ENCODE measurements at regions not wholly inside any gene's neighbourhood (a gene's known extent, or its start where the extent isn't known, plus 50 kb on each side); places are given as distances from the start of the nearest gene placed in this dataset.
"Not testable (repeated sequence)": the region's sequence is repeated elsewhere in the genome, so short reads cannot be mapped to it uniquely, and the experiment has no call there.

- H3K36me3 Mint-ChIP-seq: peaks cover 19% of the 10 kb centered on the region
- Histone ChIP-seq H3K27me3 (ENCODE audit: control insufficient read depth, insufficient read depth, low read length) (no peaks in the 10 kb centered on the region), H3K9me3 (ENCODE audit: control insufficient read depth in 2 of 2, low read length in 2 of 2) (peaks cover 3 to 9% of the 10 kb centered on the region in 2 experiments), H3K4me3 (ENCODE audit: low read depth, low read length) (peak overlapping the region; percentile 35), H3K27ac (ENCODE audit: insufficient read depth, low read length, poor library complexity, severe bottlenecking) (no peak overlapping the region), H3K4me1 (ENCODE audit: control insufficient read depth, insufficient read depth, low read length, poor library complexity, severe bottlenecking) (peaks cover 25% of the 10 kb centered on the region), H3K36me3 (ENCODE audit: control insufficient read depth, insufficient read depth, low read length) (no peaks in the 10 kb centered on the region)
- no peak for DNase-seq
- peak overlapping the region; percentile 21 to 62 (median 42) for H3K4me3 Mint-ChIP-seq
- peaks cover 0 to 18% (median 8%) of the 10 kb centered on the region in 7 donors for H3K9me3 Mint-ChIP-seq
- no peak for ATAC-seq (ENCODE audit: low read depth in 2 of 2)
- peak overlapping the region in 2 of 3 donors; percentile 27 to 55 for H3K27ac Mint-ChIP-seq
- H3K4me1 Mint-ChIP-seq: peaks cover 29 to 71% (median 65%) of the 10 kb centered on the region in 4 donors
- H3K27me3 Mint-ChIP-seq: no peaks in the 10 kb centered on the region
Observed at GRCh38 chr6:144666781-144667180, 381.6 kb downstream of the UTRN start.

GRCh38 chr6:144667532-144668503, 382.7 kb downstream of the UTRN start:
- ATAC-seq (ENCODE audit: low read depth in 2 of 2): no peak
- Mint-ChIP-seq H3K4me3 (peak overlapping the region in 3 of 4 donors; percentile 14 to 26 (median 20)), H3K36me3 (peaks cover 27% of the 10 kb centered on the region), H3K4me1 (peaks cover 37 to 72% (median 68%) of the 10 kb centered on the region in 4 donors), H3K27ac (peak overlapping the region in 1 of 3 donors; percentile 55), H3K9me3 (peaks cover 0 to 29% (median 14%) of the 10 kb centered on the region in 7 donors), H3K27me3 (no peaks in the 10 kb centered on the region)
- Histone ChIP-seq H3K4me1 (ENCODE audit: control insufficient read depth, insufficient read depth, low read length, poor library complexity, severe bottlenecking) (peaks cover 25% of the 10 kb centered on the region), H3K27ac (ENCODE audit: insufficient read depth, low read length, poor library complexity, severe bottlenecking) (no peak overlapping the region), H3K9me3 (ENCODE audit: control insufficient read depth in 2 of 2, low read length in 2 of 2) (peaks cover 3 to 9% of the 10 kb centered on the region in 2 experiments), H3K4me3 (ENCODE audit: low read depth, low read length) (no peak overlapping the region), H3K27me3 (ENCODE audit: control insufficient read depth, insufficient read depth, low read length) (no peaks in the 10 kb centered on the region), H3K36me3 (ENCODE audit: control insufficient read depth, insufficient read depth, low read length) (no peaks in the 10 kb centered on the region)
- no peak for DNase-seq

GRCh38 chr6:144670259-144670658, 385.1 kb downstream of the UTRN start:
- Mint-ChIP-seq H3K4me3 (peak overlapping the region in 1 of 4 donors; percentile 22), H3K9me3 (peaks cover 3 to 43% (median 20%) of the 10 kb centered on the region in 7 donors), H3K36me3 (peaks cover 46% of the 10 kb centered on the region), H3K4me1 (peaks cover 33 to 65% (median 59%) of the 10 kb centered on the region in 4 donors)
- not testable (repeated sequence) for H3K36me3 ChIP-seq (ENCODE audit: control insufficient read depth, insufficient read depth, low read length); H3K27ac ChIP-seq (ENCODE audit: insufficient read depth, low read length, poor library complexity, severe bottlenecking); H3K4me3 ChIP-seq (ENCODE audit: low read depth, low read length); H3K27me3 ChIP-seq (ENCODE audit: control insufficient read depth, insufficient read depth, low read length); ATAC-seq (ENCODE audit: low read depth in 2 of 2); H3K27me3 Mint-ChIP-seq; DNase-seq; H3K27ac Mint-ChIP-seq
- Histone ChIP-seq H3K4me1 (ENCODE audit: control insufficient read depth, insufficient read depth, low read length, poor library complexity, severe bottlenecking) (peaks cover 24% of the 10 kb centered on the region), H3K9me3 (ENCODE audit: control insufficient read depth in 2 of 2, low read length in 2 of 2) (peaks cover 13 to 23% of the 10 kb centered on the region in 2 experiments)

- ATAC-seq (ENCODE audit: low read depth in 2 of 2): no peak
- peaks cover 49% of the 10 kb centered on the region for H3K36me3 Mint-ChIP-seq
- H3K4me3 Mint-ChIP-seq: no peak overlapping the region
- no peaks in the 10 kb centered on the region for H3K27me3 ChIP-seq (ENCODE audit: control insufficient read depth, insufficient read depth, low read length)
- H3K4me1 Mint-ChIP-seq: peaks cover 31 to 54% (median 43%) of the 10 kb centered on the region in 4 donors
- peak overlapping the region in 1 of 3 donors; percentile 32 for H3K27ac Mint-ChIP-seq
- no peak for DNase-seq
- H3K9me3 Mint-ChIP-seq: peaks cover 3 to 40% (median 22%) of the 10 kb centered on the region in 7 donors
- H3K27me3 Mint-ChIP-seq: no peaks in the 10 kb centered on the region
- peaks cover 13 to 23% of the 10 kb centered on the region in 2 experiments for H3K9me3 ChIP-seq (ENCODE audit: control insufficient read depth in 2 of 2, low read length in 2 of 2)
- H3K4me1 ChIP-seq (ENCODE audit: control insufficient read depth, insufficient read depth, low read length, poor library complexity, severe bottlenecking): no peaks in the 10 kb centered on the region
- H3K36me3 ChIP-seq (ENCODE audit: control insufficient read depth, insufficient read depth, low read length): no peaks in the 10 kb centered on the region
- no peak overlapping the region for H3K27ac ChIP-seq (ENCODE audit: insufficient read depth, low read length, poor library complexity, severe bottlenecking)
- no peak overlapping the region for H3K4me3 ChIP-seq (ENCODE audit: low read depth, low read length)
Observed at GRCh38 chr6:144673807-144674206, 388.7 kb downstream of the UTRN start.

- peaks cover 13 to 17% of the 10 kb centered on the region in 2 experiments for H3K9me3 ChIP-seq (ENCODE audit: control insufficient read depth in 2 of 2, low read length in 2 of 2)
- H3K4me1 Mint-ChIP-seq: peaks cover 34 to 52% (median 45%) of the 10 kb centered on the region in 4 donors
- peak overlapping the region; percentile 4 for H3K4me3 ChIP-seq (ENCODE audit: low read depth, low read length)
- H3K27me3 Mint-ChIP-seq: no peaks in the 10 kb centered on the region
- H3K36me3 ChIP-seq (ENCODE audit: control insufficient read depth, insufficient read depth, low read length): peaks cover 11% of the 10 kb centered on the region
- peaks cover 50% of the 10 kb centered on the region for H3K36me3 Mint-ChIP-seq
- H3K9me3 Mint-ChIP-seq: peaks cover 3 to 35% (median 20%) of the 10 kb centered on the region in 7 donors
- DNase-seq (peak in 1 of 3 donors; percentile 45), ATAC-seq (ENCODE audit: low read depth in 2 of 2) (peak in 1 of 2 donors; percentile 31)
- peak overlapping the region in 2 of 4 donors; percentile 4 to 32 for H3K4me3 Mint-ChIP-seq
- H3K27ac ChIP-seq (ENCODE audit: insufficient read depth, low read length, poor library complexity, severe bottlenecking): no peak overlapping the region
- H3K27ac Mint-ChIP-seq: peak overlapping the region in 1 of 3 donors; percentile 89
- peaks cover 4% of the 10 kb centered on the region for H3K4me1 ChIP-seq (ENCODE audit: control insufficient read depth, insufficient read depth, low read length, poor library complexity, severe bottlenecking)
- no peaks in the 10 kb centered on the region for H3K27me3 ChIP-seq (ENCODE audit: control insufficient read depth, insufficient read depth, low read length)
Observed at GRCh38 chr6:144675231-144675861, 390.2 kb downstream of the UTRN start.

- H3K4me3 Mint-ChIP-seq; ATAC-seq (ENCODE audit: low read depth in 2 of 2); H3K4me3 ChIP-seq (ENCODE audit: low read depth, low read length); H3K4me1 ChIP-seq (ENCODE audit: control insufficient read depth, insufficient read depth, low read length, poor library complexity, severe bottlenecking); H3K27ac ChIP-seq (ENCODE audit: insufficient read depth, low read length, poor library complexity, severe bottlenecking); H3K27ac Mint-ChIP-seq; DNase-seq; H3K27me3 Mint-ChIP-seq; H3K27me3 ChIP-seq (ENCODE audit: control insufficient read depth, insufficient read depth, low read length): not testable (repeated sequence)
- Mint-ChIP-seq H3K36me3 (peaks cover 54% of the 10 kb centered on the region), H3K9me3 (peaks cover 3 to 29% (median 15%) of the 10 kb centered on the region in 7 donors), H3K4me1 (peaks cover 24 to 49% (median 45%) of the 10 kb centered on the region in 4 donors)
- peaks cover 20% of the 10 kb centered on the region for H3K36me3 ChIP-seq (ENCODE audit: control insufficient read depth, insufficient read depth, low read length)
- H3K9me3 ChIP-seq (ENCODE audit: control insufficient read depth in 2 of 2, low read length in 2 of 2): peaks cover 10 to 17% of the 10 kb centered on the region in 2 experiments
Observed at GRCh38 chr6:144676310-144676709, 391.2 kb downstream of the UTRN start.

GRCh38 chr6:144677263-144677662, 392.1 kb downstream of the UTRN start:
- H3K27ac Mint-ChIP-seq; H3K27me3 Mint-ChIP-seq; DNase-seq; ATAC-seq (ENCODE audit: low read depth in 2 of 2); H3K27ac ChIP-seq (ENCODE audit: insufficient read depth, low read length, poor library complexity, severe bottlenecking); H3K4me3 ChIP-seq (ENCODE audit: low read depth, low read length); H3K27me3 ChIP-seq (ENCODE audit: control insufficient read depth, insufficient read depth, low read length); H3K4me1 ChIP-seq (ENCODE audit: control insufficient read depth, insufficient read depth, low read length, poor library complexity, severe bottlenecking); H3K4me3 Mint-ChIP-seq: not testable (repeated sequence)
- Mint-ChIP-seq H3K36me3 (peaks cover 55% of the 10 kb centered on the region), H3K9me3 (peaks cover 3 to 20% (median 11%) of the 10 kb centered on the region in 7 donors), H3K4me1 (peaks cover 19 to 40% (median 37%) of the 10 kb centered on the region in 4 donors)
- peaks cover 23% of the 10 kb centered on the region for H3K36me3 ChIP-seq (ENCODE audit: control insufficient read depth, insufficient read depth, low read length)
- peaks cover 10 to 14% of the 10 kb centered on the region in 2 experiments for H3K9me3 ChIP-seq (ENCODE audit: control insufficient read depth in 2 of 2, low read length in 2 of 2)
